Peyer's patch (tissue), 4 donors: ENCODE measurements at regions not wholly inside any gene's neighbourhood (a gene's known extent, or its start where the extent isn't known, plus 50 kb on each side); places are given as distances from the start of the nearest gene placed in this dataset.

Experiments used
- CTCF ChIP-seq, 6 experiments: fragments of 450-650 bp in 4 of 6; fragments of 200-600 bp in 2 of 6; sonication (generic) in 1 of 6; IDR thresholded peaks; one replicate each; pipeline ENCODE4 v1.5.1; 2017 to 2019; ENCODE audit warnings: antibody characterized with exemption in 6 of 6, mild to moderate bottlenecking in 3 of 6, moderate library complexity in 1 of 6
- POLR2A ChIP-seq, 2 donors: fragments of 450-650 bp; IDR thresholded peaks; one replicate each; pipeline ENCODE4 v1.5.1; 2017; ENCODE audit warnings: antibody characterized with exemption in 2 of 2, mild to moderate bottlenecking in 2 of 2, moderate library complexity in 2 of 2

DNA sequence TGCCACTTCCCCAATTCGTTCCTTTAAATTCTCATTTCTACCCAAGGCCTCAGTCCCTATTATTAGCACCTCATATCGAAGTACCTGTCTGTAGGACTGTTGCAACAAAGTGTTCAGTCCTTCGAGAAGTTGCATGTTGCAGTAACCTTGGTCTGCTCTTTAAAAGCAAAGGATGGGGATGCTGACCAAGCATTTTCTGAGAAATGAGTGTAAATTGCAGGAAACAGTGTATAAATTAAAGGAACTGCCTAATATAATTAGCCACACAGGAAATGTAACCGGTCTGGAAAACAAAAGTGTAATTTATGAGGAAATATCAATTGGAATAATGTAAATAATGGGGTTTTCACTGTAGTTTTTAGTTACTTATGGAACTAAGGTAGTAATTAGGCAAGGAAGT, 261.9 kb upstream of the ARID1B start:
- TF ChIP-seq CTCF (IDR thresholded peaks at IDR 0.05): no peak
- TF ChIP-seq POLR2A (IDR thresholded peaks at IDR 0.05): no peak
